OCI-LY3 (cell line): ENCODE measurements at regions not wholly inside any gene's neighbourhood (a gene's known extent, or its start where the extent isn't known, plus 50 kb on each side); places are given as distances from the start of the nearest gene placed in this dataset.

Experiments
- H2AFZ ChIP-seq: fragments of 200-600, 300-600 bp; shearing (Covaris generic); 2 replicates; pipeline ENCODE4 v1.6.0; 2014; ENCODE audit warnings: antibody characterized with exemption, low read depth, low read length
- H3K27ac ChIP-seq: fragments of 200-600, 300-600 bp; sonication (generic); 2 replicates; pipeline ENCODE4 v1.5.1; 2014; ENCODE audit warnings: mild to moderate bottlenecking, low read length, moderate library complexity, mixed read lengths
- H3K27me3 ChIP-seq: fragments of 200-600, 300-600 bp; sonication (generic); 2 replicates; pipeline ENCODE4 v1.6.1; 2014; ENCODE audit warnings: low read depth, low read length, mixed read lengths
- H3K36me3 ChIP-seq: fragments of 200-600, 300-600 bp; sonication (generic); replicated peaks from 2 replicates; pipeline ENCODE3; 2014; ENCODE audit warnings: low read depth, low read length, mixed read lengths
- H3K4me1 ChIP-seq: fragments of 300-600, 200-600 bp; sonication (generic); 2 replicates; pipeline ENCODE4 v1.6.1; 2014; ENCODE audit warnings: low read length, mixed read lengths
- H3K4me2 ChIP-seq: fragments of 200-600, 300-600 bp; sonication (generic); 2 replicates; pipeline ENCODE4 v1.6.1; 2014; ENCODE audit warnings: low read length, mixed read lengths
- H3K4me3 ChIP-seq: fragments of 300-600, 200-600 bp; sonication (generic); 2 replicates; pipeline ENCODE4 v1.5.1; 2014; ENCODE audit warnings: antibody characterized with exemption, mild to moderate bottlenecking, low read length, moderate library complexity
- H3K79me2 ChIP-seq: fragments of 300-600, 200-600 bp; shearing (Covaris generic); 2 replicates; pipeline ENCODE4 v1.6.1; 2014; ENCODE audit warnings: mild to moderate bottlenecking, low read length, mixed read lengths
- H3K9ac ChIP-seq: fragments of 300-600, 200-600 bp; shearing (Covaris generic); 2 replicates; pipeline ENCODE4 v1.6.0; 2014; ENCODE audit warnings: mild to moderate bottlenecking, low read length, moderate library complexity
- H3K9me3 ChIP-seq: fragments of 200-600, 300-600 bp; shearing (Covaris generic); 2 replicates; pipeline ENCODE4 v1.6.1; 2014; ENCODE audit warnings: low read length, mixed read lengths; ENCODE audit not compliant: insufficient read depth
- H4K20me1 ChIP-seq: fragments of 200-600, 300-600 bp; sonication (generic); 2 replicates; pipeline ENCODE4 v1.6.1; 2016; ENCODE audit warnings: low read length, mixed read lengths; ENCODE audit not compliant: insufficient read depth
- EZH2phosphoT487 ChIP-seq: fragments of 200-600 bp; shearing (Covaris generic); IDR thresholded peaks from 2 replicates; pipeline ENCODE4 v1.6.1; 2018; ENCODE audit warnings: antibody characterized with exemption, mixed run types, low read depth
- TF ChIP-seq, protein P1 (sequence below): fragments of 200-600, 300-600 bp; sonication (generic); IDR thresholded peaks from 2 replicates; pipeline ENCODE4 v1.5.1; 2014; ENCODE audit warnings: antibody characterized with exemption, low read length, low read depth

DNA sequence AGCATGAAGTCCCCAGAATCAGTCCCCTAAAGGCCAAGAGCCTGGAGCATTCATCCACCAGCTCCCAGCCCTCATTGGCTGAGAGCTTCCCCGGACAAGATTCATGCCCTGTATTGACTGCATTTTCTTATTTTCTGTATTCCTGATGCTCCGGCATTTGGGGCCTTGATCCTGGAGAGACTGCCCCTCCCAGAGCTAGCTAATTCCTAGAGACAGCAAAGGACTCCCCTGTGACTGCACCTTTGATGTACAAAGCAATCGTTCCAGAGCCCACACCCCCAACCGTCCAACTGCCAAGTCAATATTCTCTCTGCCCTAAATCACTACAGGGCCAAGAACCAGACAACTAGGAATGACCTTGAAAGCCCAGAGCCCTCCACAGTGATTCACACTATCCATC lies 93.4 kb upstream of the CDH5 start:
- Histone ChIP-seq H2AFZ (no peak overlapping the region), H3K27ac (no peak overlapping the region), H4K20me1 (no peaks in the 10 kb centered on the region), H3K9ac (no peak overlapping the region), H3K36me3 (no peaks in the 10 kb centered on the region), H3K4me1 (0 out of 2 replicates have a peak, but pooled peaks cover 4% of the 10 kb centered on the region), H3K4me2 (no peak overlapping the region), H3K27me3 (peaks cover 29% of the 10 kb centered on the region), H3K79me2 (no peaks in the 10 kb centered on the region), H3K4me3 (no peak overlapping the region), H3K9me3 (no peaks in the 10 kb centered on the region)
- TF ChIP-seq, protein P1, sequence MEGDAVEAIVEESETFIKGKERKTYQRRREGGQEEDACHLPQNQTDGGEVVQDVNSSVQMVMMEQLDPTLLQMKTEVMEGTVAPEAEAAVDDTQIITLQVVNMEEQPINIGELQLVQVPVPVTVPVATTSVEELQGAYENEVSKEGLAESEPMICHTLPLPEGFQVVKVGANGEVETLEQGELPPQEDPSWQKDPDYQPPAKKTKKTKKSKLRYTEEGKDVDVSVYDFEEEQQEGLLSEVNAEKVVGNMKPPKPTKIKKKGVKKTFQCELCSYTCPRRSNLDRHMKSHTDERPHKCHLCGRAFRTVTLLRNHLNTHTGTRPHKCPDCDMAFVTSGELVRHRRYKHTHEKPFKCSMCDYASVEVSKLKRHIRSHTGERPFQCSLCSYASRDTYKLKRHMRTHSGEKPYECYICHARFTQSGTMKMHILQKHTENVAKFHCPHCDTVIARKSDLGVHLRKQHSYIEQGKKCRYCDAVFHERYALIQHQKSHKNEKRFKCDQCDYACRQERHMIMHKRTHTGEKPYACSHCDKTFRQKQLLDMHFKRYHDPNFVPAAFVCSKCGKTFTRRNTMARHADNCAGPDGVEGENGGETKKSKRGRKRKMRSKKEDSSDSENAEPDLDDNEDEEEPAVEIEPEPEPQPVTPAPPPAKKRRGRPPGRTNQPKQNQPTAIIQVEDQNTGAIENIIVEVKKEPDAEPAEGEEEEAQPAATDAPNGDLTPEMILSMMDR = no peak
- no peak for TF ChIP-seq EZH2phosphoT487

- Histone ChIP-seq H3K27ac (no peak overlapping the region), H3K27me3 (peaks cover 29% of the 10 kb centered on the region), H4K20me1 (no peaks in the 10 kb centered on the region), H3K9me3 (no peaks in the 10 kb centered on the region), H3K36me3 (no peaks in the 10 kb centered on the region), H3K9ac (no peak overlapping the region), H3K4me2 (no peak overlapping the region), H3K4me3 (no peak overlapping the region), H2AFZ (no peak overlapping the region), H3K4me1 (0 out of 2 replicates have a peak, but pooled peaks cover 4% of the 10 kb centered on the region), H3K79me2 (no peaks in the 10 kb centered on the region)
- TF ChIP-seq, protein P1 = no peak
- no peak for TF ChIP-seq EZH2phosphoT487
Measured at GRCh38 chr16:66272461-66272860, 94.0 kb upstream of the CDH5 start.

- Histone ChIP-seq H3K27me3 (peaks cover 26% of the 10 kb centered on the region), H3K27ac (no peak overlapping the region), H3K4me2 (no peak overlapping the region), H3K9me3 (no peaks in the 10 kb centered on the region), H3K4me3 (no peak overlapping the region), H2AFZ (peak overlapping the region; percentile 67), H4K20me1 (no peaks in the 10 kb centered on the region), H3K4me1 (0 out of 2 replicates have a peak, but pooled peaks cover 4% of the 10 kb centered on the region), H3K36me3 (no peaks in the 10 kb centered on the region), H3K79me2 (no peaks in the 10 kb centered on the region), H3K9ac (no peak overlapping the region)
- no peak for TF ChIP-seq EZH2phosphoT487
- TF ChIP-seq, protein P1 = no peak
Measured at GRCh38 chr16:66271074-66272060, 95.1 kb upstream of the CDH5 start.

DNA sequence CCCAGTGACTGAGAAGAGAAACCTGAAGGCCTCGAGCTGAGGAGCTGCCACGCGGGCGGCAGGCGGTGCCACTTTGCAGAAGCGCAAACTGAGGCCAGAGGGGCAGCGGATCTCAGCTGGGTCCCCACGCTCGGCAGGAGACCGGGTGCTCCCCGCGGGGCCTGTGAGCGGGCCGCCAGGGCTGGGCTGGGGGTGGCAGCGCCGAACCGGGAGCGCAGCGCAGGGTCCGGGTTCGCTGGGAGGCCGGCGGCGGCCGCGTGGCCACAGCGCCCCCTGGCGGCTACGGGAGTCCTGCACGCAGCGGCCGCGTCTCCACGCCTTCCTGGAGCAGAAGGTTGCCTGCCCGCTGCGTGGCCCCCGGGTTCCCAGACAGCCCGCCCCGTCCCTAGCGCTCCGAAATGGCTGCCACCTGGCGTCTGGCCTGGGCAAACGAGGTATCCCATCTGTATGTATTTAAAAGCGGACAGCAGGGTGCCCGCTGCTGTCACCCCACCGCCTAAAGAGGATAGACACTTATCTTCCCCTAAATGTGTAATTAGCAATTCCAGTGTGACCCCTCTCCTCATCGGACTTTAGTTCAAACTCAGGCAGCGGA lies 96.1 kb upstream of the CDH5 start:
- peak overlapping the region; percentile 67 for H2AFZ ChIP-seq

More for the DNA sequence above, 96.1 kb upstream of the CDH5 start:
- no peaks in the 10 kb centered on the region for H3K9me3 ChIP-seq
- no peaks in the 10 kb centered on the region for H3K36me3 ChIP-seq
- peak overlapping the region; percentile 47 for H3K4me3 ChIP-seq
- H3K27me3 ChIP-seq = peaks cover 26% of the 10 kb centered on the region
- H3K9ac ChIP-seq = no peak overlapping the region
- no peaks in the 10 kb centered on the region for H3K79me2 ChIP-seq
- H4K20me1 ChIP-seq = no peaks in the 10 kb centered on the region
- no peak overlapping the region for H3K27ac ChIP-seq
- H3K4me2 ChIP-seq = peak overlapping the region; percentile 62
- 0 out of 2 replicates have a peak, but pooled peaks cover 4% of the 10 kb centered on the region for H3K4me1 ChIP-seq
- TF ChIP-seq EZH2phosphoT487 = no peak
- TF ChIP-seq, protein P1 = peak; percentile 76
